Tibial nerve (tissue), 4 donors: ENCODE measurements at regions not wholly inside any gene's neighbourhood (a gene's known extent, or its start where the extent isn't known, plus 50 kb on each side); places are given as distances from the start of the nearest gene placed in this dataset.
A peak's percentile ranks its signal among the peaks of the same experiment; 100 is the strongest.

Experiments used
- DNase-seq, 2 donors: peaks; one replicate each; pipeline ENCODE4 v3.0.0-alpha.2; 2019; ENCODE audit warnings: low spot score in 2 of 2
- H3K27ac ChIP-seq, 4 donors: fragments of 200-600 bp; sonication (generic) in 3 of 4; one replicate each; pipeline ENCODE4 v1.5.1; 2017 to 2019; ENCODE audit warnings: mild to moderate bottlenecking in 1 of 4
- H3K27me3 ChIP-seq, 2 donors: fragments of 200-600 bp; sonication (generic) in 1 of 2; one replicate each; pipeline versions ENCODE4 v1.5.1 to v1.6.0; 2017 to 2019
- H3K36me3 ChIP-seq, 3 donors: fragments of 200-600 bp; sonication (generic); one replicate each; pipeline ENCODE4 v1.5.1; 2018 to 2019
- H3K4me1 ChIP-seq, 4 donors: fragments of 200-600 bp; sonication (generic) in 3 of 4; one replicate each; pipeline ENCODE4 v1.5.1; 2017 to 2019
- H3K4me3 ChIP-seq, 4 donors: fragments of 200-600 bp; sonication (generic) in 3 of 4; one replicate each; pipeline ENCODE4 v1.5.1; 2017 to 2019; ENCODE audit warnings: mild to moderate bottlenecking in 1 of 4, moderate library complexity in 1 of 4
- H3K9me3 ChIP-seq, 4 donors: fragments of 200-600 bp; sonication (generic) in 3 of 4; one replicate each; pipeline ENCODE4 v1.5.1; 2017 to 2019
- EP300 ChIP-seq, 2 donors: sonication (generic); formaldehyde crosslinking; IDR thresholded peaks; one replicate each; pipeline ENCODE4 v1.6.1; 2017; ENCODE audit warnings: antibody characterized with exemption in 2 of 2, mild to moderate bottlenecking in 1 of 2
- POLR2A ChIP-seq, 2 donors: fragments of 450-650 bp; IDR thresholded peaks; one replicate each; pipeline ENCODE4 v1.6.1; 2017; ENCODE audit warnings: antibody characterized with exemption in 2 of 2, mild to moderate bottlenecking in 2 of 2, moderate library complexity in 2 of 2
- WGBS, 2 donors: methylation state at CpG; one replicate each; pipeline ENCODE4 v1.1.5; 2018; 5-methylcytosine and 5-hydroxymethylcytosine counted together
- TF ChIP-seq, protein P1 (sequence below), 5 experiments: fragments of 200-600 bp in 3 of 5; fragments of 450-650 bp in 2 of 5; sonication (generic) in 3 of 5; IDR thresholded peaks; one replicate each; pipeline ENCODE4 v1.5.1; 2016 to 2019; ENCODE audit warnings: antibody characterized with exemption in 5 of 5, mild to moderate bottlenecking in 3 of 5, moderate library complexity in 2 of 5

- Histone ChIP-seq H3K4me1 (peaks cover 0 to 37% (median 10%) of the 10 kb centered on the region in 4 donors), H3K9me3 (no peaks in the 10 kb centered on the region), H3K27ac (peak overlapping the region; percentile 48 to 90 (median 76)), H3K36me3 (no peaks in the 10 kb centered on the region), H3K27me3 (no peaks in the 10 kb centered on the region), H3K4me3 (no peak overlapping the region)
- DNase-seq, result peak; percentile 27 to 59
- TF ChIP-seq POLR2A (IDR thresholded peaks at IDR 0.05), result no peak
- TF ChIP-seq, protein P1, sequence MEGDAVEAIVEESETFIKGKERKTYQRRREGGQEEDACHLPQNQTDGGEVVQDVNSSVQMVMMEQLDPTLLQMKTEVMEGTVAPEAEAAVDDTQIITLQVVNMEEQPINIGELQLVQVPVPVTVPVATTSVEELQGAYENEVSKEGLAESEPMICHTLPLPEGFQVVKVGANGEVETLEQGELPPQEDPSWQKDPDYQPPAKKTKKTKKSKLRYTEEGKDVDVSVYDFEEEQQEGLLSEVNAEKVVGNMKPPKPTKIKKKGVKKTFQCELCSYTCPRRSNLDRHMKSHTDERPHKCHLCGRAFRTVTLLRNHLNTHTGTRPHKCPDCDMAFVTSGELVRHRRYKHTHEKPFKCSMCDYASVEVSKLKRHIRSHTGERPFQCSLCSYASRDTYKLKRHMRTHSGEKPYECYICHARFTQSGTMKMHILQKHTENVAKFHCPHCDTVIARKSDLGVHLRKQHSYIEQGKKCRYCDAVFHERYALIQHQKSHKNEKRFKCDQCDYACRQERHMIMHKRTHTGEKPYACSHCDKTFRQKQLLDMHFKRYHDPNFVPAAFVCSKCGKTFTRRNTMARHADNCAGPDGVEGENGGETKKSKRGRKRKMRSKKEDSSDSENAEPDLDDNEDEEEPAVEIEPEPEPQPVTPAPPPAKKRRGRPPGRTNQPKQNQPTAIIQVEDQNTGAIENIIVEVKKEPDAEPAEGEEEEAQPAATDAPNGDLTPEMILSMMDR (IDR thresholded peaks at IDR 0.05), result no peak
- peak in 1 of 2 donors; percentile 51 for TF ChIP-seq EP300 (IDR thresholded peaks at IDR 0.05)
- 35 to 47% methylated on average over 10 of the region's 10 CpGs for WGBS, 2 donors
These were observed 177.4 kb upstream of the CDH5 start for GRCh38 chr16:66188917-66189725.

DNA sequence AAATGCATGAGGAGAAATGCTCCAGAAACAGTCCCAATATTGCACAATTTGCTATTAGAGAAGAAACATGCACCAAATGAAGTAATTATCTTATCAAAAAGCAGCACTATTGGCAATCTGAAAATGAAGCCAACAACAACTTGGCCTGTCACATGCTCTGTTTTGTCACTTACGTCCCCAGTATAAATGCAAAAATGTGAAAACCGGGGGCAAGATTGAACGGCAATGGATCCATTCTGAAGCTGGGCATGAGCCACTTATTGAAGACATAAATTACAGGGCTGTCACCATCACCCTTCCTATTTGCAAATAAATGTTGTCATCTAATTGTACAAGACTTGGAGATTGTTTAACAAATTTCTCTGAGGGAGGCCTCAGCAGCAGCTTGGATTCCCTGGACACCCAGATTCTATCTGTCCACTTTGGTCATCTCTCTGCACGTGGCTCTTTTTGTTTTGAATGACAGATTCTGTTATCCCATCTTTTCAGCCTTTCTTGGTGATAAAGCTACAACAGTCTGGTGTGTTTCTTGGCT lies 180.2 kb upstream of the CDH5 start:
- peaks cover 0 to 37% (median 10%) of the 10 kb centered on the region in 4 donors for H3K4me1 ChIP-seq
- no peak for TF ChIP-seq POLR2A (IDR thresholded peaks at IDR 0.05)
- TF ChIP-seq, protein P1 (IDR thresholded peaks at IDR 0.05), result no peak
- no peak for TF ChIP-seq EP300 (IDR thresholded peaks at IDR 0.05)
- no peaks in the 10 kb centered on the region for H3K27me3 ChIP-seq
- 45 to 46% methylated on average over 4 of the region's 4 CpGs for WGBS, 2 donors
- no peak overlapping the region for H3K4me3 ChIP-seq
- no peaks in the 10 kb centered on the region for H3K36me3 ChIP-seq
- no peak for DNase-seq
- no peak overlapping the region for H3K27ac ChIP-seq
- H3K9me3 ChIP-seq, result no peaks in the 10 kb centered on the region

- 88 to 91% methylated on average over 4 of the region's 4 CpGs for WGBS, 2 donors
- Histone ChIP-seq H3K36me3 (no peaks in the 10 kb centered on the region), H3K4me1 (peaks cover 0 to 10% (median 2%) of the 10 kb centered on the region in 4 donors), H3K27me3 (no peaks in the 10 kb centered on the region), H3K27ac (no peak overlapping the region), H3K4me3 (no peak overlapping the region), H3K9me3 (peaks cover 0 to 7% (median 0%) of the 10 kb centered on the region in 4 donors)
- DNase-seq, result no peak
- TF ChIP-seq EP300 (IDR thresholded peaks at IDR 0.05) (no peak), POLR2A (IDR thresholded peaks at IDR 0.05) (no peak)
- TF ChIP-seq, protein P1 (IDR thresholded peaks at IDR 0.05), result no peak
These were observed 183.9 kb upstream of the CDH5 start for GRCh38 chr16:66182592-66182991.

GRCh38 chr16:66176731-66177130 lies 189.8 kb upstream of the CDH5 start:
- 89 to 96% methylated on average over 2 of the region's 2 CpGs for WGBS, 2 donors
- no peak overlapping the region for H3K4me3 ChIP-seq
- no peak for DNase-seq
- H3K27me3 ChIP-seq, result no peaks in the 10 kb centered on the region
- peaks cover 0 to 7% (median 0%) of the 10 kb centered on the region in 4 donors for H3K9me3 ChIP-seq
- TF ChIP-seq EP300 (IDR thresholded peaks at IDR 0.05) (no peak), POLR2A (IDR thresholded peaks at IDR 0.05) (no peak)
- TF ChIP-seq, protein P1 (IDR thresholded peaks at IDR 0.05), result no peak
- H3K27ac ChIP-seq, result no peak overlapping the region
- no peaks in the 10 kb centered on the region for H3K4me1 ChIP-seq
- H3K36me3 ChIP-seq, result no peaks in the 10 kb centered on the region

DNA sequence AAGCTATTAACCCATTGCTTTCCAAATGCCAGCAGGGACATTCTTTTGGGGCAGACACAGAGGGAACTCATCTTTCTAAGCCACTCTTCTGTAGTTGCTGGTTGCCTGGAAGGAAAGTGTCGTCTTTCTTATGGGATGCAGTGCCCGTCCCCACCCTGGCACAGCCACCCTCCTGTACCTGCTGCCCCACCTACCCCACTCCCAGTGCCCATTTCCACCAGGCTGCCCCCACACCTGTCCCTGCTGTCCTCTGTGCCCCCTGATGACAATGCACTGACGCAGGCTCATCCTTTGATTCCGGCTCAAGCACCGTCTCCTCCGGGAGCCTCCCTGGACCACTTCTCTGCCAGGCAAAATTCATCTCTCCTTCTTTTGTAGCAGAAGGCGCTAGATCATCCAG lies 190.4 kb upstream of the CDH5 start:
- Histone ChIP-seq H3K27ac (no peak overlapping the region), H3K36me3 (no peaks in the 10 kb centered on the region), H3K9me3 (peaks cover 0 to 7% (median 0%) of the 10 kb centered on the region in 4 donors), H3K4me3 (no peak overlapping the region), H3K27me3 (no peaks in the 10 kb centered on the region), H3K4me1 (no peaks in the 10 kb centered on the region)
- TF ChIP-seq EP300 (IDR thresholded peaks at IDR 0.05) (no peak), POLR2A (IDR thresholded peaks at IDR 0.05) (no peak)
- TF ChIP-seq, protein P1 (IDR thresholded peaks at IDR 0.05), result no peak
- WGBS, 2 donors, result 89 to 93% methylated on average over 7 of the region's 7 CpGs
- no peak for DNase-seq
